Left cardiac atrium (tissue), 4 donors: ENCODE measurements at regions not wholly inside any gene's neighbourhood (a gene's known extent, or its start where the extent isn't known, plus 50 kb on each side); places are given as distances from the start of the nearest gene placed in this dataset.
"Not testable (repeated sequence)": the region's sequence is repeated elsewhere in the genome, so short reads cannot be mapped to it uniquely, and the experiment has no call there.

Experiments used
- ATAC-seq, 2 donors: fragments of 200-7000 bp; cut with Tn5 transposase; one replicate each; pipeline ENCODE4 v1.9.1; 2020; ENCODE audit warnings: mild to moderate bottlenecking in 2 of 2, moderate library complexity in 2 of 2
- DNase-seq: peaks from one replicate; pipeline ENCODE4 v3.0.0-alpha.2; 2020
- intact Hi-C, 2 donors: fragments of 100-400 bp; cut with DNase I; formaldehyde crosslinking; loops; one replicate each; pipeline versions ENCODE4 v1.14.1 to v1.15.1; 2022 to 2023
- donor health status: DM: no; HTN: yes; CAD: no.
- donor health status: DM: no; HTN: yes; CAD: no; lungs with severe emphysema.
- donor health status: DM: yes; HTN: yes; CAD: no.
- donor health status: Dilated cardiomyopathy.

- ATAC-seq, intact Hi-C loops, DNase-seq: not testable (repeated sequence)
Measured at GRCh38 chr9:22508354-22508753, 61.7 kb downstream of the DMRTA1 start.

DNA sequence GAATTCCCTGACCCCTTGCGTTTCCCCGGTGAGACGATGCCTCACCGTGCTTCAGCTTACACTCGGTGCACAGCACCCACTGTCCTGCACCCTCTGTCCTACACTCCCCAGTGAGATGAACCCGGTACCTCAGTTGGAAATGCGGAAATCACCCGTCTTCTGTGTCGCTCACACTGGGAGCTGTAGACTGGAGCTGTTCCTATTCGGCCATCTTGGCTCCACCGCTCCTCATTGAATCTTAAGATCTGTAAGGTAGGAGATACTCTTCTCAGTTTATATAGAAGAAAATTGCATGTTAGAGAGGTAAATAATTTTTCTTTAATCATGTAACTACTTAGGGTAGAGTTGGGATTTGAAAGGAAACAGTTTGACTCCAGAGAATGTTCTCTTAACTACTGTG is 62.2 kb downstream of the DMRTA1 start:
- intact Hi-C loops, result no loop called here
- no peak for ATAC-seq
- no peak for DNase-seq

DNA sequence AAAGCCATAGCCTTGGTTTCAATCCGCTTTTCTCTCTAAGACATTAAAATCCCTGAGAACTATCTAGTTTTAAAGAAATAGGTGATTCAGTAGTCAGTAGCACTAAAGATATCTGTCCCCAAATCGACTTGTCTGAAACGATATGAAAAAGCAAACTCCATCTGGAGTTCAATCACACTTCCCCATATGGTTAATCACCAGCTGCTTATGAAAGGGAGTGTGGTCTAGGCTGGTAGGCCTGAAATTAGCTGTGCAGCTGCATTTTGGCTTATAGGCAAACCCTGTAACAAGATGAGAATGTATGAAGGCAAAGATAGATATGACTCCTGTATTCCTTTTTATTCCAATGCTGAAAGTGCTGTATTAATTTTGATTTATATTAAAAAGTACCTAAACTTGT is 65.9 kb downstream of the DMRTA1 start:
- DNase-seq (no peak), ATAC-seq (no peak)
- intact Hi-C loops, result no loop called here

DNA sequence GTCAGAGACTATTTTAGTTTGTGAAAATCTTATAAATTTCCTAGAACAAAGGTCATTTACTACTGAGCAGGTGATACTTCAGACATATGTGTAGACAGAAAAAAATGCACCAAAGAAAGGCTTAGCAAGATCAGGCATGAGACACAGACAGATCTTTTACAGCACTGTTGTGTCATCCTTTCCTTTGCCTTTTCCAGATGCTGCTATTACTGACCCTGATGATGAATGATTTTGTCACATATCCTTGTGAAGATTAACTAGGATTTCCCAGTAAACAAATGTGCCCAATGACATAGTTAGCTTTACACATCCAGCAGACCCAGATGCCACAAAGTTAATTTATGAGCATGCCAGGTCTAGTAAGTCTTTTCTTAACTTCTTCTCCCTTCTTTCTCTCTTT is 68.2 kb downstream of the DMRTA1 start:
- ATAC-seq (no peak), DNase-seq (no peak)
- intact Hi-C loops, result no loop called here

DNA sequence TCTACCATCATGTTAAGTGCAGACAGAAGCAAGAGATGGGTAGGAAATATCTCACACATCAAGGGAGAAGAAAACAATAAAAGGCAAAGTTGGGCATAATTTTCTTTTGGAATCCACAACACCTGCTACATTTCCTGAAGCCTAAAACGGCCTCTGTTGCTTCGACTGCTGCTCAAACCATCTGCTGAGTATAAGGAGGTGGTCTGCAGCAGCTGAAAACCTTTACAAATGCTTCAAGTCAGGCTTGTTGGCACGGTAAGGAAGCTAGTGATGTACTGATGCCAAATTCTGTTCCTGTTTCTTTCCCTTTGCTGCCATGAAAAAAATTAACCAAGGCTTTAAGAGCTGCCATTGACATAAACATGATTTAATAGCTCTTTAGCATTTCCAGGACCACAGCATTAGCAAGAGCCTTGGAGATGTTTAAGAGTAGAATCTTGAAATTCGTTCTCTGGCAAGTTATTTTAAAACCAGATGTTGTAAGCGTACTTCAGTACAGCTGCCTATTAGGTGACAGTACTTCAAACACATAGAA is 75.6 kb downstream of the DMRTA1 start:
- ATAC-seq (no peak), DNase-seq (no peak)
- intact Hi-C loops, result no loop called here

DNA sequence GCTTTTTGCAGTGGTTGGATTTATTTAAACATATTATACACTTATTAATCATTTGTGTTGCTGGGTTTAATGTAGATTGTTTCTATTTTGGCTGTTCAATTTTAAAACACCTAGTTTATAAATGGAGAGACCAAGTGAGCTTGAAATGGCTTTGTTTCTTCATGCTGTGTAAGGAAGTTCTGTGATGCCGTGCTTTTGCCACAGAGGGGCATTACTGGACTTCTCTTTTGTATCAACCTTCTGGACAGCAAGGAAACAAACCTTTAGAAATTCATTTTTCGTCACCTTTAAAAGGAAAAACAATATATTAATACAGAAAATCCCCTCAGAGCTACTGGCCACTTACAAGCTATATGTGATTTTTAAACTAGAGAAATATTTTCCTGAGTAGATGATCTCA is 81.9 kb downstream of the DMRTA1 start:
- ATAC-seq (no peak), DNase-seq (no peak)
- intact Hi-C loops, result no loop called here

- ATAC-seq (no peak), DNase-seq (no peak)
- intact Hi-C loops, result no loop called here
Measured at GRCh38 chr9:22529426-22530199, 83.0 kb downstream of the DMRTA1 start.

GRCh38 chr9:22535780-22536179 is 89.2 kb downstream of the DMRTA1 start:
- intact Hi-C loops, result no loop called here
- no peak for DNase-seq
- ATAC-seq, result no peak

DNA sequence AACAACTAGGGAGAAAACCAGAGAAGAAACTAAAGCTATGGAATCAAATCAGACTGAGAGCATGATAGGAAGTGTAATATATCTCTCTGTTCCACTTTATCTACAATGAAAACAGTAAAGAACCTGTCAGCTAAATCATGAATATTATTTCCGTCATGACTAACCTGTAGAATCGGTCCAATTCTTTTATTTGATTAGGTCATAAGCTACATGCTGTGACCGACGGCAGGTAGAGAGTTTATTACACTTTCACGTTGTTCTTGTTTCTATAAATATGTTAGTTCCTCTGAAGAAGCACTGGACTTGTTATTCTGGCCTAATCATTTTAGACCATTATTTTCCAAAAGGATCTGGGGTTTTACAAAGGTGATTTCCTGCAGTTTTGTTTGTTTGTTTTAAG is 91.1 kb downstream of the DMRTA1 start:
- ATAC-seq (no peak), DNase-seq (no peak)
- intact Hi-C loops, result no loop called here

DNA sequence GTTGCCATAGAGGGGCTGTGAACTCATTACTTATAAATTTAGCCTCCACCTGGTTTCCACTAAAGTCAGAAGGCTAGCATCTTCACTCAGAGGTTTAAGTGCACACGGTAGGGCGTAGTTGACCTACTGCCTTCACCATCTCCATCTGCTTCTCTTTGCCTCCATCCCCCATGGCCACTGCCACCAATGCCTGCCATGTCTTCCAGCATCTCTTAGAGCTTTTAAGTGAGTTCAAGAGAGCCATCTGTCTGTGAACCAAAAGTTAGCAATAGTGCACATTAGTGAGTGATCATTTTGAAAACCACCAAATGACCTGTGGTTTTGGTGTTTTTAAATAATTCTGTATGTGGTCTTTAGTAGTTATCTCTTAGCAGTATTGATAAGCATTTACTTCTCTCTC is 102.0 kb downstream of the DMRTA1 start:
- DNase-seq, result no peak
- ATAC-seq, result no peak
- intact Hi-C loops, result no loop called here

DNA sequence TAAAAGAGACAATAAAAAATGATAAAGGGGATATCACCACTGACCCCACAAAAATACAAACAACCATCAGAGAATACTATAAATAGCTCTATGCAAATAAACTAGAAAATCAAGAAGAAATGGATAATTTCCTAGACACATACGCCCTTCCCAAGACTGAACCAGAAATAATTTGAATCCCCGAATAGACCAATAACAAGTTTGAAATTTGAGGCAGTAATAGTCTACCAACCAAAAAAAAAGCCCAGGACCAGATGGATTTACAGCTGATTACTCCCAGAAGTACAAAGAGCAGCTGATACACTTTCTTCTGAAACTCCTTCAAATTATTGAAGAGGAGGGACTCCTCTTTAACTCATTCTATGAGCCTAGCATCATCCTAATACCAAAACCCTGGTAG is 128.1 kb downstream of the DMRTA1 start:
- no peak for DNase-seq
- no peak for ATAC-seq
- intact Hi-C loops, result no loop called here

GRCh38 chr9:22580788-22581187 is 134.2 kb downstream of the DMRTA1 start:
- ATAC-seq, result no peak
- intact Hi-C loops, result no loop called here

DNA sequence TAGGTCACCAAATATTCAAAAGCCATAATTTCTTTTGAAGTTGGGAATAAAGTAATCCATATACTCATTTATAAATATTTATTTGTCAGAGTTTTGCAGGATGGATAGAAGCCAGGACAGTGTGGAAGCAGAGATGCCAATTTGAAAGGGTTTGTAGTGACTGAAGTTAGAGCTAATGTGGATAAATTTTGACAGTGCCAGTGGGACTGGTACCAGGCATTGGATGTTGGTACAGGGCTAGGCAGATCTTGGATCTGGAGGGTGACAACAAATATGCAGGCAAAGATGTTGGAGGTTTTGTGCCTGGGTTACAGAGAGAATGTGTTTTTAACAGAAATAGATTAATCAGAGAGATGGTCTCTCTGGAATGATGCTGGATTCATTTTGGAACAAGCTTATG is 135.6 kb downstream of the DMRTA1 start:
- ATAC-seq, result no peak
- intact Hi-C loops, result no loop called here
- no peak for DNase-seq

More at GRCh38 chr9:22580788-22581187, 134.2 kb downstream of the DMRTA1 start:
- DNase-seq, result no peak

DNA sequence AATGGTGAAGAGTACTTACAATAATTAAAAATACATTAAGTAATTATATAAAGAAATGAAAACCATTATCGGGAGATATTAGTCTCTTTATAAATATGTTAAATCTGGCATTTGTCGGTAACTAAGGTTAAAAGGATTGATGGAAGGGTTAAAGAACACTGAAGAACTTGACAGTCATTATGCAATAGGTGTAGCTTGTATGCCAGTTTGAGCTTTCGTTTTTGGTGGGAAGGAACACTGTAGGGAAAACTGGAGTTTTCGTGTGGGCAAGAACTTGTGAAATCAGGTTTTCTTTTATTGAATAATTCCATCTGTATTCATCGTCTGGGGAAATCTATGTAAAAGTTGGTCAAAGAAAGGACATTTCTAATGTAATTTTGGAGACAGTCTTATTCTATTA is 142.3 kb downstream of the DMRTA1 start:
- no peak for DNase-seq
- no peak for ATAC-seq
- intact Hi-C loops, result no loop called here

DNA sequence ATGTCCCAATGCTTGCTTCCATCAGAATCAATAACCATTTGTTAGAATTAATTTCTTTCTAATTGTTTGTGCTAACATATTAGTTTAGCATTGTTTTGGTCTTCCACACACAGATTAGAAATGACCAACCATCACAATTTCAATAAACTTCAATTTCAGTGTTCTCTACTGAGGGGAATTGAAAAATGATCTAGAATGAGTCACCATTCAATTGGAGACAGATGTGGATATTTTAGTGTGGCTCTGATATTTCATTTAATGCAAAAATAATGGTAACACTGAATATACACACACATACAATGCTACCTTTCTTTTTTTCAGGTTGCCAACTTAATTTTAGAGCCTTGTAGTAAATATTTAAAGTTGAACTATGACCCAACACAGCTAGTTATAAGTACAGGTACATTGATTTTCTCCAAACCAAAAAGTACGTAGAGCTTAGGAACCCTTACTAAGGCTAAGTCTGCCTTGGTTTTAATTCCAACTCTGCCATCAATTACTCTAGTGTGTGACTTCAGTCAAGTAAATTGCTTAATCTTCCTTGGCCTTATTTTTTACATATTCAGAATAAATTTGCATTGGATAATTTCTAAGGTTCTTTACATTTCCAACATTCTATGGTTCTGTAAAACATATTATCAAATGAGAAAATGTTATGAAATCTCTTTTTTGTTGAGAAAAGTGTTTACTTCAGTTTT is 143.9 kb downstream of the DMRTA1 start:
- ATAC-seq (no peak), DNase-seq (no peak)
- intact Hi-C loops, result no loop called here

GRCh38 chr9:22595805-22596204 is 149.2 kb downstream of the DMRTA1 start:
- intact Hi-C loops, result no loop called here
- ATAC-seq, result peak in 1 of 2 donors; percentile 71
- no peak for DNase-seq

DNA sequence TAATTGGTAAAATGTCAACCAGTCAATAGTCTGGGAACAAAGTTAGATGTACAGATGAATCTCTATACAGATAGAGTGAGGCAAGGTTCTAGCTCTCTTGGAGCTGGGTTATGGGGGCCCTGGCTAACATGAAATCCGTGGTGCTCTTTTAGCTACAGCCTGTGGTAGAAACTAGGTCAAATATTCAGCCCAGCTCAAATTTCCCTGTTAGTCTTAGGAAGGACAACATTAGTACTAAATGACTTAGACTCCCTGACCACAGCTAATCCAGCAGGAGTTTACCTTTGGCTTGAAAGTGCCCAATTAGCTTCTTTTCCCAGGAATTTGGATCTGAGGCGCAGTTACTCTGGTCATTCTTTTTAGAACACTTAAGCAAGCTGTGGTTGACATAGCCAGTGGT is 170.5 kb downstream of the DMRTA1 start:
- DNase-seq (no peak), ATAC-seq (no peak)
- intact Hi-C loops, result no loop called here

DNA sequence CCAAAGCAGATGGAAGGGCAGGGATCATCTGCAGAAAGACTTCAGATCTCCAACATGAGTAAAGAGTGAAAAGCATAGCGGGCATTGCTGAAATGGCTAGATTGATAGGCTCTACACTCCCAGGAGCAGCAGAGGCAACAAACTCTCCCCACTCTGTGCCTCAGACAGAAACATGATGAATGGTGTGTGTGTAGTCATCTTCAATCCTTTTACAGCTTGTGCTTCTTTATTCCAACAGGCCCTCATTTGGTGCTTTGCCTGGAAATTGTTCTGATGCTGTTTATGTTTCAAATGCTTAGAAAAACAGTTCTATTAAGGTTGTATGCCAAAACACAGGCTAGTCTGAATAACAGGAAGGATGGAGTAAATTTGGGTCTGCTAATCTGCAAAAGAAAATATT is 176.2 kb downstream of the DMRTA1 start:
- intact Hi-C loops, result no loop called here
- no peak for DNase-seq
- ATAC-seq, result peak in 1 of 2 donors; percentile 27

DNA sequence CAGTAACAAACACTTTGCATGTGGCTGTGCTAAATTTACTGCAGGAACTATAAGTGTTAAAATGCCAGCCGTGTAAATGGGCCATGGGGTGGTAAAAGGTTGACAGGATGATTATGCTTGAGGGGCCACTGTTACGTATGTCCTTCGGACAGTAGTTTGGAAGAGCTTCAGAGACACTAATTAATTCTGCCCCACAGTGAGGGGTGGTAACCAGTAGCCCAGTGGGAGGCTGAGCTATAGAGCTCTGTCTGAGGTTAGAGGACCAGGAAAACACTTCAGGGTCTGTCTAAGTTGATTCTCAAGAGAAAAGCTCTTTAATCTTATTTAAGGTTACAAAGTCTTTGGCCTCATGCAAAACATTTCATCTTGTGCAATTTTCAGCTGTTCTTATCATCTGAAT is 176.6 kb downstream of the DMRTA1 start:
- DNase-seq (no peak), ATAC-seq (no peak)
- intact Hi-C loops, result no loop called here

DNA sequence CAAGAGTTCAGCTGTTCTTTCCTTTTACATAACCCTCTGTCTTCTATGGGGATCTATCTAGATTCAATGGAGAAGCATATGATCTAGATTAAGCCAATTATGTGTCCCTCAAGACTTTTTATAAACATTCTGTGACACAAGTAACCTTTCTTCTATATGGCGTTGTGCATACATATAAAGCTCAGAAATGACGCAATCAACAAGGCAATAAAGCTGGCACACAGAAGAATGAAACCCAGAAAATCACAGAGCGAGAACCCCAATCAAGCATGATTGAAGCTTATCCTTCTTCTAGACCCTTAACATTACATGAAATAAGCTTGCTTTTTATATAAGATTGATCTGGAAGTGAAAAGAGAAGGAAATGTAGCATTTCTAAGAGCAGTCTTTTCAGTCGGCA is 178.9 kb downstream of the DMRTA1 start:
- DNase-seq (no peak), ATAC-seq (no peak)
- intact Hi-C loops, result no loop called here

DNA sequence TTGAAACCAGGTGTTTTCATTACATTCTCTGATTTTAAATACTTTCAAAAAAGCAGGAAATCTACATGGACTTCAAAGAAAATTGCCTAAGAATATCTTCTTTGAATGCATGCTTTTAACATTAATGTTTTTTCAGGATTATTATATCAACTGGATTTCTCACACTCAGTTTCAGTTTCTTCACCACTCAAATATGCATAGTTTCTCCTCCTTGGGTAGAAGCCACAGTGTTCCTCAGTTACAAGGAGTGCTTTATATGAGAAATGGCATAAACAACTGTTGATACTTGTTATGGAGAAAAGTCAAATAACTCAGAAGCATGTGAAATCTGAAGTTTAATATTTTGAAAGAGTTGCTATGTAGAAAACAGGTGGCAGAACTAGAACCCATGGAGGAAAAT is 196.9 kb downstream of the DMRTA1 start:
- ATAC-seq (no peak), DNase-seq (no peak)
- intact Hi-C loops, result no loop called here
